ENCODE measurements at regions not wholly inside any gene's neighbourhood (a gene's known extent, or its start where the extent isn't known, plus 50 kb on each side); places are given as distances from the start of the nearest gene placed in this dataset.

- Histone ChIP-seq H3K79me1 (ENCODE audit: low read depth, low read length) (no peaks in the 10 kb centered on the region), H2BK12ac (ENCODE audit: low read length) (no peak overlapping the region), H2BK15ac (ENCODE audit: low read length) (no peak overlapping the region), H2BK120ac (ENCODE audit: low read depth, low read length) (no peak overlapping the region), H3K14ac (ENCODE audit: low read length) (no peak overlapping the region), H3K27ac (replicated peaks; ENCODE audit: low read length) (no peak overlapping the region), H3K23ac (ENCODE audit: low read depth, low read length, poor library complexity) (no peak overlapping the region), H3K4ac (ENCODE audit: low read length) (no peak overlapping the region), H3K27me3 (ENCODE audit: control insufficient read depth in 3 of 3, insufficient read depth in 3 of 3, low read depth in 1 of 3, low read length in 3 of 3) (no peaks in the 10 kb centered on the region), H3K9ac (ENCODE audit: low read depth, low read length, poor library complexity) (no peak overlapping the region), H4K91ac (ENCODE audit: low read depth, low read length, poor library complexity) (no peak overlapping the region), H2AK5ac (ENCODE audit: low read depth, low read length) (no peak overlapping the region), H4K8ac (ENCODE audit: low read depth, low read length) (no peak overlapping the region), H3K18ac (ENCODE audit: low read length) (no peak overlapping the region), H3K4me2 (ENCODE audit: insufficient read depth, low read length, poor library complexity, severe bottlenecking) (no peak overlapping the region), H3K36me3 (replicated peaks in 1 of 2; ENCODE audit: control insufficient read depth in 2 of 2, insufficient read depth in 2 of 2, low read length in 2 of 2) (no peaks in the 10 kb centered on the region), H3K4me3 (ENCODE audit: low read length in 2 of 2) (no peak overlapping the region), H2BK5ac (ENCODE audit: low read length) (no peak overlapping the region), H2AFZ (ENCODE audit: low read length) (no peak overlapping the region), H3K4me1 (ENCODE audit: control insufficient read depth in 2 of 2, insufficient read depth in 1 of 2, low read depth in 1 of 2, low read length in 2 of 2) (peaks cover 0 to 6% of the 10 kb centered on the region in 2 donors), H3K9me3 (replicated peaks in 1 of 2; ENCODE audit: control insufficient read depth in 2 of 2, insufficient read depth in 1 of 2, low read depth in 1 of 2, low read length in 2 of 2) (peaks cover 0 to 3% of the 10 kb centered on the region in 2 donors)
- WGBS, 2 donors (ENCODE audit: extremely low coverage in 2 of 2, insufficient read length in 2 of 2, insufficient replicate concordance in 1 of 2), result no CpG with 5 or more reads among the region's 1 CpG
- DNase-seq (ENCODE audit: low spot score), result no peak
Observed at GRCh38 chr1:83702356-83702755, 296.6 kb downstream of the TTLL7 start.

DNA sequence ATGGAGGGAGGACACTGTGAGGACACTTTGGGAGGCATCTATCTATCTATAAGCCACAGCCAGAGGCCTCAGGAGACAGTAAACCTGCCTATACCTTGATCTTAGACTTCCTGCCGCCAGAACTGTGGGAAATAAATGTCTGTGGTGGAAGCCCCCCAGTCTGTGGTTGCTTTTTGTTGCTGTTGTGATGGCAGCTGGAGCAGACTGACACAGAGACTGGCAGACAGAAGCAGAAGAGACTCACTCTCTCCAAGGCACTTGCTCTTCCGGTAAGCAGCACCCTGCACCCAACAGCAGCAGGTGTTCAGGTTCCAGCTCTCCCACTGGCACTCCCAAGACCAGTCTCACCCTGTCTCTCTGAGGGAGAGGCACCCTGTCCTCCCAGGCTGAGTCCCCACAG lies 297.6 kb downstream of the TTLL7 start:
- Histone ChIP-seq H3K9me3 (replicated peaks in 1 of 2; ENCODE audit: control insufficient read depth in 2 of 2, insufficient read depth in 1 of 2, low read depth in 1 of 2, low read length in 2 of 2) (peaks cover 0 to 3% of the 10 kb centered on the region in 2 donors), H2BK120ac (ENCODE audit: low read depth, low read length) (no peak overlapping the region), H2BK15ac (ENCODE audit: low read length) (no peak overlapping the region), H3K4me1 (ENCODE audit: control insufficient read depth in 2 of 2, insufficient read depth in 1 of 2, low read depth in 1 of 2, low read length in 2 of 2) (peaks cover 0 to 9% of the 10 kb centered on the region in 2 donors), H3K27ac (replicated peaks; ENCODE audit: low read length) (no peak overlapping the region), H4K91ac (ENCODE audit: low read depth, low read length, poor library complexity) (no peak overlapping the region), H4K8ac (ENCODE audit: low read depth, low read length) (no peak overlapping the region), H3K14ac (ENCODE audit: low read length) (no peak overlapping the region), H2AK5ac (ENCODE audit: low read depth, low read length) (no peak overlapping the region), H2AFZ (ENCODE audit: low read length) (no peak overlapping the region), H2BK5ac (ENCODE audit: low read length) (no peak overlapping the region), H3K9ac (ENCODE audit: low read depth, low read length, poor library complexity) (no peak overlapping the region), H2BK12ac (ENCODE audit: low read length) (no peak overlapping the region), H3K4me2 (ENCODE audit: insufficient read depth, low read length, poor library complexity, severe bottlenecking) (no peak overlapping the region), H3K18ac (ENCODE audit: low read length) (peak overlapping the region; percentile 32), H3K36me3 (replicated peaks in 1 of 2; ENCODE audit: control insufficient read depth in 2 of 2, insufficient read depth in 2 of 2, low read length in 2 of 2) (no peaks in the 10 kb centered on the region), H3K23ac (ENCODE audit: low read depth, low read length, poor library complexity) (no peak overlapping the region), H3K79me1 (ENCODE audit: low read depth, low read length) (no peaks in the 10 kb centered on the region), H3K27me3 (ENCODE audit: control insufficient read depth in 3 of 3, insufficient read depth in 3 of 3, low read depth in 1 of 3, low read length in 3 of 3) (no peaks in the 10 kb centered on the region), H3K4ac (ENCODE audit: low read length) (no peak overlapping the region), H3K4me3 (ENCODE audit: low read length in 2 of 2) (no peak overlapping the region)
- no CpG with 5 or more reads among the region's 2 CpGs for WGBS, 2 donors (ENCODE audit: extremely low coverage in 2 of 2, insufficient read length in 2 of 2, insufficient replicate concordance in 1 of 2)
- no peak for DNase-seq (ENCODE audit: low spot score)

GRCh38 chr1:83698644-83699043 lies 300.3 kb downstream of the TTLL7 start:
- H3K4me2 ChIP-seq (ENCODE audit: insufficient read depth, low read length, poor library complexity, severe bottlenecking), result no peak overlapping the region
- H3K14ac ChIP-seq (ENCODE audit: low read length), result no peak overlapping the region
- no peak overlapping the region for H2BK15ac ChIP-seq (ENCODE audit: low read length)
- H2BK5ac ChIP-seq (ENCODE audit: low read length), result no peak overlapping the region
- H3K4ac ChIP-seq (ENCODE audit: low read length), result no peak overlapping the region
- no peak overlapping the region for H3K18ac ChIP-seq (ENCODE audit: low read length)
- H3K4me1 ChIP-seq (ENCODE audit: control insufficient read depth in 2 of 2, insufficient read depth in 1 of 2, low read depth in 1 of 2, low read length in 2 of 2), result peaks cover 12 to 13% of the 10 kb centered on the region in 2 donors
- no peak overlapping the region for H3K23ac ChIP-seq (ENCODE audit: low read depth, low read length, poor library complexity)
- H2BK12ac ChIP-seq (ENCODE audit: low read length), result no peak overlapping the region
- H2BK120ac ChIP-seq (ENCODE audit: low read depth, low read length), result no peak overlapping the region
- no peak overlapping the region for H2AFZ ChIP-seq (ENCODE audit: low read length)
- H3K79me1 ChIP-seq (ENCODE audit: low read depth, low read length), result no peaks in the 10 kb centered on the region
- no peak overlapping the region for H3K9ac ChIP-seq (ENCODE audit: low read depth, low read length, poor library complexity)
- no peak overlapping the region for H2AK5ac ChIP-seq (ENCODE audit: low read depth, low read length)
- H3K27ac ChIP-seq (replicated peaks; ENCODE audit: low read length), result no peak overlapping the region
- no peaks in the 10 kb centered on the region for H3K36me3 ChIP-seq (replicated peaks in 1 of 2; ENCODE audit: control insufficient read depth in 2 of 2, insufficient read depth in 2 of 2, low read length in 2 of 2)
- no peak overlapping the region for H4K91ac ChIP-seq (ENCODE audit: low read depth, low read length, poor library complexity)
- no peak for DNase-seq (ENCODE audit: low spot score)
- no peak overlapping the region for H4K8ac ChIP-seq (ENCODE audit: low read depth, low read length)
- H3K4me3 ChIP-seq (ENCODE audit: low read length in 2 of 2), result no peak overlapping the region
- H3K27me3 ChIP-seq (ENCODE audit: control insufficient read depth in 3 of 3, insufficient read depth in 3 of 3, low read depth in 1 of 3, low read length in 3 of 3), result no peaks in the 10 kb centered on the region
- no peaks in the 10 kb centered on the region for H3K9me3 ChIP-seq (replicated peaks in 1 of 2; ENCODE audit: control insufficient read depth in 2 of 2, insufficient read depth in 1 of 2, low read depth in 1 of 2, low read length in 2 of 2)
- no CpG with 5 or more reads among the region's 2 CpGs for WGBS, 2 donors (ENCODE audit: extremely low coverage in 2 of 2, insufficient read length in 2 of 2, insufficient replicate concordance in 1 of 2)

DNA sequence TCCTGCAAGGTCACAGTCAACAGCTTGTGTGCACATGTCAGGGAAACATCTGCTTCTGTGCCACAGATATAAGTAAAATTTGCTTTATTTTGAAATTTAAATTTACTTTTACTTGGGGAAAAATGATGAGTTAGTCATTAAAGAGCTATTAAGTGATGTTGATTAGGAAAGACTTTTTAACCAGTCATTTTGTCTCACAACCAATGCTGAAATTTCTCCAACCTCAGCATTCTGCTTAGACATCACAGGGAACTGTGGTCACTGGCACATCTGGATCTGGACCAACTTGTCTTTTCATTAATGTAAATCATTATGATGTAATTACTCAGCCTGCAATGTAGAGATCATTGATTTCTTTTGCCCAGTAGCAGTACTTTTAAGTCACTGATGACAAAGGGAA lies 301.0 kb downstream of the TTLL7 start:
- H2AFZ ChIP-seq (ENCODE audit: low read length), result no peak overlapping the region
- no peak overlapping the region for H2BK12ac ChIP-seq (ENCODE audit: low read length)
- no peak overlapping the region for H3K4ac ChIP-seq (ENCODE audit: low read length)
- peaks cover 12 to 14% of the 10 kb centered on the region in 2 donors for H3K4me1 ChIP-seq (ENCODE audit: control insufficient read depth in 2 of 2, insufficient read depth in 1 of 2, low read depth in 1 of 2, low read length in 2 of 2)
- no peak overlapping the region for H3K23ac ChIP-seq (ENCODE audit: low read depth, low read length, poor library complexity)
- no peak overlapping the region for H2BK5ac ChIP-seq (ENCODE audit: low read length)
- H3K18ac ChIP-seq (ENCODE audit: low read length), result no peak overlapping the region
- H2BK120ac ChIP-seq (ENCODE audit: low read depth, low read length), result no peak overlapping the region
- no peak overlapping the region for H4K91ac ChIP-seq (ENCODE audit: low read depth, low read length, poor library complexity)
- no peak overlapping the region for H3K9ac ChIP-seq (ENCODE audit: low read depth, low read length, poor library complexity)
- H3K14ac ChIP-seq (ENCODE audit: low read length), result no peak overlapping the region
- no peaks in the 10 kb centered on the region for H3K27me3 ChIP-seq (ENCODE audit: control insufficient read depth in 3 of 3, insufficient read depth in 3 of 3, low read depth in 1 of 3, low read length in 3 of 3)
- H2BK15ac ChIP-seq (ENCODE audit: low read length), result no peak overlapping the region
- no peak overlapping the region for H3K4me3 ChIP-seq (ENCODE audit: low read length in 2 of 2)
- H2AK5ac ChIP-seq (ENCODE audit: low read depth, low read length), result no peak overlapping the region
- no peak for DNase-seq (ENCODE audit: low spot score)
- no peaks in the 10 kb centered on the region for H3K79me1 ChIP-seq (ENCODE audit: low read depth, low read length)
- no peak overlapping the region for H3K27ac ChIP-seq (replicated peaks; ENCODE audit: low read length)
- H3K9me3 ChIP-seq (replicated peaks in 1 of 2; ENCODE audit: control insufficient read depth in 2 of 2, insufficient read depth in 1 of 2, low read depth in 1 of 2, low read length in 2 of 2), result no peaks in the 10 kb centered on the region
- no peak overlapping the region for H3K4me2 ChIP-seq (ENCODE audit: insufficient read depth, low read length, poor library complexity, severe bottlenecking)
- no peaks in the 10 kb centered on the region for H3K36me3 ChIP-seq (replicated peaks in 1 of 2; ENCODE audit: control insufficient read depth in 2 of 2, insufficient read depth in 2 of 2, low read length in 2 of 2)
- H4K8ac ChIP-seq (ENCODE audit: low read depth, low read length), result no peak overlapping the region
